Gastroesophageal sphincter (tissue), 3 donors: ENCODE measurements at regions not wholly inside any gene's neighbourhood (a gene's known extent, or its start where the extent isn't known, plus 50 kb on each side); places are given as distances from the start of the nearest gene placed in this dataset.

Source experiments
- EP300 ChIP-seq: sonication (generic); formaldehyde crosslinking; IDR thresholded peaks from one replicate; pipeline ENCODE4 v1.6.1; 2017; ENCODE audit warnings: antibody characterized with exemption, mild to moderate bottlenecking
- POLR2A ChIP-seq, 2 donors: fragments of 450-650 bp; IDR thresholded peaks; one replicate each; pipeline ENCODE4 v1.6.1; 2017; ENCODE audit warnings: antibody characterized with exemption in 2 of 2, mild to moderate bottlenecking in 2 of 2, moderate library complexity in 1 of 2
- TF ChIP-seq, protein P1 (sequence below), 4 experiments: fragments of 200-600 bp in 2 of 4; fragments of 450-650 bp in 2 of 4; sonication (generic) in 1 of 4; IDR thresholded peaks; one replicate each; pipeline ENCODE4 v1.5.1; 2017 to 2019; ENCODE audit warnings: antibody characterized with exemption in 4 of 4, mild to moderate bottlenecking in 2 of 4, moderate library complexity in 2 of 4

- no peak for TF ChIP-seq EP300
- TF ChIP-seq, protein P1, sequence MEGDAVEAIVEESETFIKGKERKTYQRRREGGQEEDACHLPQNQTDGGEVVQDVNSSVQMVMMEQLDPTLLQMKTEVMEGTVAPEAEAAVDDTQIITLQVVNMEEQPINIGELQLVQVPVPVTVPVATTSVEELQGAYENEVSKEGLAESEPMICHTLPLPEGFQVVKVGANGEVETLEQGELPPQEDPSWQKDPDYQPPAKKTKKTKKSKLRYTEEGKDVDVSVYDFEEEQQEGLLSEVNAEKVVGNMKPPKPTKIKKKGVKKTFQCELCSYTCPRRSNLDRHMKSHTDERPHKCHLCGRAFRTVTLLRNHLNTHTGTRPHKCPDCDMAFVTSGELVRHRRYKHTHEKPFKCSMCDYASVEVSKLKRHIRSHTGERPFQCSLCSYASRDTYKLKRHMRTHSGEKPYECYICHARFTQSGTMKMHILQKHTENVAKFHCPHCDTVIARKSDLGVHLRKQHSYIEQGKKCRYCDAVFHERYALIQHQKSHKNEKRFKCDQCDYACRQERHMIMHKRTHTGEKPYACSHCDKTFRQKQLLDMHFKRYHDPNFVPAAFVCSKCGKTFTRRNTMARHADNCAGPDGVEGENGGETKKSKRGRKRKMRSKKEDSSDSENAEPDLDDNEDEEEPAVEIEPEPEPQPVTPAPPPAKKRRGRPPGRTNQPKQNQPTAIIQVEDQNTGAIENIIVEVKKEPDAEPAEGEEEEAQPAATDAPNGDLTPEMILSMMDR (IDR thresholded peaks at IDR 0.05): no peak
- TF ChIP-seq POLR2A (IDR thresholded peaks at IDR 0.05): no peak
Observed at GRCh38 chr9:129312251-129313122, 134.4 kb upstream of the IER5L start.
